Activated T-helper 17 cell treated with anti-CD3 and anti-CD28 coated beads, Interleukin-2, amount 50 U/mL, for 72 hours (primary cell): ENCODE measurements at regions not wholly inside any gene's neighbourhood (a gene's known extent, or its start where the extent isn't known, plus 50 kb on each side); places are given as distances from the start of the nearest gene placed in this dataset.

ENCODE experiments used
- ATAC-seq: fragments of 150-1000 bp; cut with Tn5 transposase; replicated peaks from 2 replicates; pipeline ENCODE4 v1.10.0; 2021; ENCODE audit warnings: mild to moderate bottlenecking, moderate library complexity
- H3K27ac Mint-ChIP-seq: one replicate; pipeline ENCODE4 v1.8.0; 2022; ENCODE audit warnings: mixed read lengths
- H3K27me3 Mint-ChIP-seq: one replicate; pipeline ENCODE4 v1.8.0; 2022; ENCODE audit warnings: mixed read lengths
- H3K36me3 Mint-ChIP-seq: one replicate; pipeline ENCODE4 v1.8.0; 2022; ENCODE audit warnings: low read depth, mild to moderate bottlenecking, mixed read lengths
- H3K4me1 Mint-ChIP-seq: one replicate; pipeline ENCODE4 v1.8.0; 2022; ENCODE audit warnings: mixed read lengths
- H3K4me3 Mint-ChIP-seq: one replicate; pipeline ENCODE4 v1.8.0; 2022; ENCODE audit warnings: mild to moderate bottlenecking, mixed read lengths
- H3K9me3 Mint-ChIP-seq: one replicate; pipeline ENCODE4 v1.8.0; 2022; ENCODE audit warnings: mixed read lengths

- Mint-ChIP-seq H3K27ac (no peak overlapping the region), H3K9me3 (no peaks in the 10 kb centered on the region), H3K27me3 (peaks cover 14% of the 10 kb centered on the region), H3K36me3 (no peaks in the 10 kb centered on the region), H3K4me3 (no peak overlapping the region), H3K4me1 (no peaks in the 10 kb centered on the region)
- ATAC-seq: no peak
These were observed 220.4 kb downstream of the C16orf95 start for GRCh38 chr16:87096746-87097333.

GRCh38 chr16:87098361-87098760 lies 218.8 kb downstream of the C16orf95 start:
- no peak overlapping the region for H3K4me3 Mint-ChIP-seq
- H3K4me1 Mint-ChIP-seq: no peaks in the 10 kb centered on the region
- H3K27me3 Mint-ChIP-seq: peaks cover 14% of the 10 kb centered on the region
- no peak overlapping the region for H3K27ac Mint-ChIP-seq
- no peaks in the 10 kb centered on the region for H3K9me3 Mint-ChIP-seq
- no peak for ATAC-seq
- H3K36me3 Mint-ChIP-seq: no peaks in the 10 kb centered on the region

DNA sequence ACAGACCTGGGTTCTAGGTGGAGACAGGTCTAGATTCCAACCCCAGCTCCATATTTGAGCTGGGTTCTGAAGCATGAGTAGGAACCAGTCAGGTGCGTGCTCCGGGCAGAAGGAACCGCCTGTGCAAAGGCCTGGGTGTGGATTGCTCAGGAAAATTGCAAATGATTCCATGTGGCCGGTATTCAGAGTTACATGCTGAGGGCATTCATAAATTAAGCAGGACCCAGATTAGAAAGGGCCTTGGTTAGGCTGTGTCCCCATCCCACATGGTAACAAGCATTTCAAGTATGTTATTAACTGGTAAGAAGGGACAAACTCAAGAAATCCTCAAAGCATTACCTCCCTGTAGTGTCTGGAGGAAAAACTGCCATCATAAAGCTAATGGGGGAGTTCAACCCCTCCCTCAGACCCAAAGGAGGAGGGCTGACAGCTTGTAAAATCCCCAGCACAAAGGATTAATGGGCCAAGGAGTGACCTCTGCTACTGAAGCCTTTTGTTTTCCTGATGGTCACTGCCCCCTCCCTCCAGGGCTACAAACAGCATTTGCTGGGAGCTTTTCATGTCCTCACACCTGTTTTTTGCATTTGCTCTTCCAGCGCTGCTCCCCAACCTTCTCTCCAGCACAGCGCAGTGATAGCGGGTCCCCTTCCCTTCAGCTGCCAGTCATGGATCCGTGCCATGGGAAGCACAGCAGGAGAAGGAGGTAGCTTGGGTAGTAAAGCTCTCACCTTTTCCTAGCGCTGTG lies 218.0 kb downstream of the C16orf95 start:
- H3K4me3 Mint-ChIP-seq: no peak overlapping the region
- peaks cover 14% of the 10 kb centered on the region for H3K27me3 Mint-ChIP-seq
- no peaks in the 10 kb centered on the region for H3K36me3 Mint-ChIP-seq
- H3K4me1 Mint-ChIP-seq: no peaks in the 10 kb centered on the region
- H3K27ac Mint-ChIP-seq: no peak overlapping the region
- H3K9me3 Mint-ChIP-seq: no peaks in the 10 kb centered on the region
- no peak for ATAC-seq

DNA sequence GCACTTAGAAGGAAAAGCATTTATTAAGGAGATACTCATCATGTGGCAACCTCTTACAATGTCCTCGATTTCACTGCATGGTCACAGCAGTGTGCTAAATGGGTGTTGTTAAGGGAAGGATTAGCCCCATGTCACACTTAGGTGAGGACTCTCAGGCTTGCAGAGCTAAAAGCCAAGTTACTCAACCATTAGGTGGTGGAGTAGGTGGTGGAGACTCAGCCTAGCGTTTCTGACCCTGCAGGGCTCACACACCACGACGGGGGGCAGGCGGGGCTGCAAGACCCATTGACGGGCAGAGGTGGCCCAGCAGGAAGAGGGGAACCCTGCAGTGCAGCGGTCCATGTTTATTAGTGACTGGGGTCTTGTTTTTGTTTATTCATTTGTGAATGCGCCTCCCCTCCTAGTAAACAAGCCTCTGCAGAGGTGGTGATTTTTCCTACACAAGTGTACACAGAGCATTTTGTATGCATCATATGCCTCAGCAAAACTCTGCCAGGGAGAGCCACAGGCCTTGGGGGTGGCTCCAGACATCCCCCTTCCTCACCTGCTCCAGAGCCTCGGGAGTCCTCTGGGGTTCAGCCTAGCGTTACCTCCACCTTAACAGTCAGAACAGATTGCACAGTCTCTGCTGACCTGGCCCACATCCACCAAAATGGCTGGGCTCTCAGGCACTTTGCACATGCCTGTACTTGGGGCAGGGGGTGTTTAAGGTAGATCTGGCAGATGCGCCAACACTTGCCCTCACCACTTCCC lies 216.7 kb downstream of the C16orf95 start:
- Mint-ChIP-seq H3K27me3 (peaks cover 14% of the 10 kb centered on the region), H3K4me1 (no peaks in the 10 kb centered on the region), H3K9me3 (no peaks in the 10 kb centered on the region), H3K36me3 (no peaks in the 10 kb centered on the region), H3K27ac (no peak overlapping the region), H3K4me3 (no peak overlapping the region)
- no peak for ATAC-seq

GRCh38 chr16:87101903-87102302 lies 215.3 kb downstream of the C16orf95 start:
- Mint-ChIP-seq H3K27ac (no peak overlapping the region), H3K4me3 (no peak overlapping the region), H3K36me3 (no peaks in the 10 kb centered on the region), H3K4me1 (no peaks in the 10 kb centered on the region), H3K27me3 (peaks cover 10% of the 10 kb centered on the region), H3K9me3 (no peaks in the 10 kb centered on the region)
- ATAC-seq: no peak

GRCh38 chr16:87107201-87107600 lies 210.0 kb downstream of the C16orf95 start:
- Mint-ChIP-seq H3K27me3 (peaks cover 7% of the 10 kb centered on the region), H3K36me3 (no peaks in the 10 kb centered on the region), H3K27ac (no peak overlapping the region), H3K4me3 (no peak overlapping the region), H3K4me1 (no peaks in the 10 kb centered on the region), H3K9me3 (no peaks in the 10 kb centered on the region)
- ATAC-seq: no peak

GRCh38 chr16:87108278-87108677 lies 208.9 kb downstream of the C16orf95 start:
- Mint-ChIP-seq H3K27me3 (peaks cover 7% of the 10 kb centered on the region), H3K36me3 (no peaks in the 10 kb centered on the region), H3K27ac (no peak overlapping the region), H3K9me3 (no peaks in the 10 kb centered on the region), H3K4me3 (no peak overlapping the region), H3K4me1 (no peaks in the 10 kb centered on the region)
- ATAC-seq: no peak

GRCh38 chr16:87108941-87109340 lies 208.3 kb downstream of the C16orf95 start:
- ATAC-seq: no peak
- Mint-ChIP-seq H3K36me3 (no peaks in the 10 kb centered on the region), H3K4me1 (no peaks in the 10 kb centered on the region), H3K27ac (no peak overlapping the region), H3K27me3 (peaks cover 10% of the 10 kb centered on the region), H3K4me3 (no peak overlapping the region), H3K9me3 (no peaks in the 10 kb centered on the region)

DNA sequence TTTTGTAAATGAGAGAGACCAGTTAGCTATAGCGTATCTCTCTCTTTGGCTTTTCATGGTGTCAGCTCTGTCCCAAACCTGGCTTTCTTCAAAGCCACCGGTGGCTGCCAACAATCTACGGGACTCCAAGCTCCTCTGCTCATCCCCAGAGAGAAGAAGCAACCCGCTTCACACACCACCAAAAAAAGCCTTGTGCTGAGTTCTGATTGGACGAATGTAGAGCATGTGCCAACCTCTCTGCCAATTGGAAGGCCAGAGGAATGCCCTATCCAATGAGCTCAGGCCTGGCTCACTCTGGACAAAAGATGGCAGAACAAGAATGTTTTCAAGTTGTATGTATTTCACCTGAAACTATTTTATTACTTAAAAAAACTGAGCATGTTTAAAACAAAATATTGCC lies 202.4 kb downstream of the C16orf95 start:
- no peak for ATAC-seq
- Mint-ChIP-seq H3K36me3 (no peaks in the 10 kb centered on the region), H3K9me3 (no peaks in the 10 kb centered on the region), H3K27me3 (peaks cover 8% of the 10 kb centered on the region), H3K4me3 (no peak overlapping the region), H3K27ac (no peak overlapping the region), H3K4me1 (no peaks in the 10 kb centered on the region)

DNA sequence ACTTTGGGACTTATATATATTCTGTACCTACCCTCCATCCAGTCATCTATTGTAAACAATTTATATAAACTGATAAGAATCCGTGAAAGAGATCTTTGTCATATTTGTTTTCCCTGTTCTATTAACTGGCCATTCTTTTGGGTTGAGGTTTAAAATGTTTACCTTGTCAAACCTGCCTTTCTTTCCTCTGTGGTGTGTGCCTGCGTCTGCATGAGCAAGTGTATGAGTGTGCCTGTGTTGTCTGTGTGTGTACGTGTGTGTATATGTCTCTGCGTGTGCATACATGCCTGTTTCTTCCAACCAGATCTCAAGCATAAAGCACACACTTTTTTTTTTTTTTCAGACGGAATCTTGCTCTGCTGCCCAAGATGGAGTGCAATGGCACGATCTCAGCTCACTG lies 201.5 kb downstream of the C16orf95 start:
- H3K4me1 Mint-ChIP-seq: no peaks in the 10 kb centered on the region
- no peak overlapping the region for H3K4me3 Mint-ChIP-seq
- no peak for ATAC-seq
- H3K27me3 Mint-ChIP-seq: peaks cover 8% of the 10 kb centered on the region
- no peak overlapping the region for H3K27ac Mint-ChIP-seq
- no peaks in the 10 kb centered on the region for H3K9me3 Mint-ChIP-seq
- no peaks in the 10 kb centered on the region for H3K36me3 Mint-ChIP-seq

DNA sequence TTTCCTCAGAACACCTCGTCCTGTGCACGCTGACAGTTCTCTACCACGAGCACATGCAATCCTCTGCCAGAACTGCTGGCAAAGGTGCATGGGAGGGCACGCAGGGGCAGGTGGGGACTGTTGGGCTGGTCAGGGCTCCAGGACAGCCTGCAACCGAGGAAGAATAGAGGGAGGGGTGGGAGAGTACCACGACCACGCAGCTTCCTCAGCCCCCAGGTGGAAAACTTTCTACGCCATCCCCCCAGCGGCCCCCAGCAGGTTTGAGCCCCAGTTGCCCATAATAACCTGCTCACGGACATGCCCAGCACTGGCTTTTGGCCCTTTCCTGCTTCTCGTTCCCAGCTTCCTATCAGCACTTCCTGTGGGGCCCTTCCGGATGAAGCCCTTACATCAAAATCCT lies 199.3 kb downstream of the C16orf95 start:
- Mint-ChIP-seq H3K27ac (no peak overlapping the region), H3K27me3 (peaks cover 12% of the 10 kb centered on the region), H3K4me1 (no peaks in the 10 kb centered on the region), H3K4me3 (no peak overlapping the region), H3K9me3 (no peaks in the 10 kb centered on the region), H3K36me3 (no peaks in the 10 kb centered on the region)
- ATAC-seq: no peak

- no peak overlapping the region for H3K27ac Mint-ChIP-seq
- H3K36me3 Mint-ChIP-seq: no peaks in the 10 kb centered on the region
- peaks cover 9% of the 10 kb centered on the region for H3K27me3 Mint-ChIP-seq
These were observed 198.0 kb downstream of the C16orf95 start for GRCh38 chr16:87119168-87119567.

GRCh38 chr16:87119748-87120147 lies 197.4 kb downstream of the C16orf95 start:
- Mint-ChIP-seq H3K36me3 (no peaks in the 10 kb centered on the region), H3K27me3 (peaks cover 9% of the 10 kb centered on the region), H3K4me1 (no peaks in the 10 kb centered on the region), H3K27ac (no peak overlapping the region), H3K9me3 (no peaks in the 10 kb centered on the region), H3K4me3 (no peak overlapping the region)
- ATAC-seq: no peak

More at GRCh38 chr16:87119168-87119567, 198.0 kb downstream of the C16orf95 start:
- ATAC-seq: no peak
- Mint-ChIP-seq H3K4me1 (no peaks in the 10 kb centered on the region), H3K9me3 (no peaks in the 10 kb centered on the region), H3K4me3 (no peak overlapping the region)

- no peak overlapping the region for H3K27ac Mint-ChIP-seq
- no peaks in the 10 kb centered on the region for H3K4me1 Mint-ChIP-seq
- H3K36me3 Mint-ChIP-seq: no peaks in the 10 kb centered on the region
- peaks cover 9% of the 10 kb centered on the region for H3K27me3 Mint-ChIP-seq
- no peak overlapping the region for H3K4me3 Mint-ChIP-seq
- ATAC-seq: no peak
- H3K9me3 Mint-ChIP-seq: no peaks in the 10 kb centered on the region
These were observed 195.4 kb downstream of the C16orf95 start for GRCh38 chr16:87121816-87122215.
